Liver (tissue), 7 donors: ENCODE measurements at regions not wholly inside any gene's neighbourhood (a gene's known extent, or its start where the extent isn't known, plus 50 kb on each side); places are given as distances from the start of the nearest gene placed in this dataset.

Experiments used
- DNase-seq: peaks from one replicate; pipeline ENCODE4 v3.0.0-alpha.2; 2017; ENCODE audit warnings: low spot score
- H3K27ac ChIP-seq, 2 donors: one replicate each; pipeline ENCODE4 v1.7.0; 2013; ENCODE audit warnings: inconsistent platforms in 2 of 2, low read length in 2 of 2, control low read depth in 1 of 2, low read depth in 1 of 2, mild to moderate bottlenecking in 1 of 2
- H3K27me3 ChIP-seq, 4 donors: one replicate each; pipeline versions ENCODE4 v1.6.1 to v1.7.0; 2013; ENCODE audit warnings: low read length in 3 of 4, inconsistent platforms in 1 of 4, mild to moderate bottlenecking in 1 of 4, moderate library complexity in 1 of 4; ENCODE audit not compliant: control insufficient read depth in 4 of 4, insufficient read depth in 4 of 4
- H3K36me3 ChIP-seq, 4 donors: one replicate each; pipeline versions ENCODE4 v1.6.1 to v1.7.0; 2013; ENCODE audit warnings: low read length in 3 of 4, mild to moderate bottlenecking in 3 of 4, low read depth in 1 of 4, moderate library complexity in 1 of 4; ENCODE audit not compliant: control insufficient read depth in 4 of 4, insufficient read depth in 3 of 4
- H3K4me1 ChIP-seq, 4 donors: one replicate each; pipeline versions ENCODE4 v1.6.1 to v1.7.0; 2013; ENCODE audit warnings: low read length in 3 of 4, mild to moderate bottlenecking in 3 of 4, moderate library complexity in 1 of 4; ENCODE audit not compliant: control insufficient read depth in 4 of 4, insufficient read depth in 4 of 4
- H3K4me3 ChIP-seq, 3 donors: one replicate each; pipeline versions ENCODE4 v1.6.1 to v1.7.0; 2013; ENCODE audit warnings: low read length in 3 of 3, control low read depth in 1 of 3, low read depth in 1 of 3, mild to moderate bottlenecking in 1 of 3
- H3K9ac ChIP-seq, 2 donors: one replicate each; pipeline ENCODE4 v1.7.0; 2013; ENCODE audit warnings: low read length in 2 of 2, mild to moderate bottlenecking in 2 of 2, moderate library complexity in 2 of 2, control low read depth in 1 of 2, low read depth in 1 of 2
- H3K9me3 ChIP-seq, 4 donors: one replicate each; pipeline versions ENCODE4 v1.6.1 to v1.7.0; 2013; ENCODE audit warnings: low read length in 3 of 4; ENCODE audit not compliant: control insufficient read depth in 4 of 4
- EGR1 ChIP-seq, 2 donors: IDR thresholded peaks; 2 replicates each; pipeline ENCODE4 v1.6.1; 2016 to 2018; ENCODE audit warnings: antibody characterized with exemption in 2 of 2, low read depth in 2 of 2
- FOXA1 ChIP-seq: IDR thresholded peaks from 2 replicates; pipeline ENCODE4 v1.6.1; 2016; ENCODE audit warnings: antibody characterized with exemption
- GABPA ChIP-seq, 2 donors: IDR thresholded peaks in 1 of 2; conservative IDR thresholded peaks in 1 of 2; 2 replicates each; pipeline ENCODE4 v1.6.1; 2016; ENCODE audit warnings: antibody characterized with exemption in 2 of 2, mild to moderate bottlenecking in 1 of 2, moderate library complexity in 1 of 2
- HNF4A ChIP-seq, 2 donors: conservative IDR thresholded peaks; 2 replicates each; pipeline ENCODE4 v1.6.1; 2016; ENCODE audit warnings: antibody characterized with exemption in 2 of 2, mild to moderate bottlenecking in 2 of 2
- JUND ChIP-seq, 2 donors: IDR thresholded peaks; 2 replicates each; pipeline ENCODE4 v1.6.1; 2016; ENCODE audit warnings: antibody characterized with exemption in 2 of 2
- NR2F2 ChIP-seq: IDR thresholded peaks from 2 replicates; pipeline ENCODE4 v1.6.1; 2016; ENCODE audit warnings: antibody characterized with exemption
- RXRA ChIP-seq, 2 donors: IDR thresholded peaks; 2 replicates each; pipeline ENCODE4 v1.6.1; 2017 to 2018; ENCODE audit warnings: antibody characterized with exemption in 2 of 2, mild to moderate bottlenecking in 1 of 2
- SP1 ChIP-seq: IDR thresholded peaks from 2 replicates; pipeline ENCODE4 v1.6.1; 2018; ENCODE audit warnings: antibody characterized with exemption, mild to moderate bottlenecking
- TAF1 ChIP-seq: conservative IDR thresholded peaks from 2 replicates; pipeline ENCODE4 v1.6.1; 2016; ENCODE audit warnings: antibody characterized with exemption, mild to moderate bottlenecking
- WGBS: extraction: QIAGEN DNeasy Blood & Tissue Kit; methylation state at CpG from one replicate; pipeline ENCODE4 v1.1.7; 2013; 5-methylcytosine and 5-hydroxymethylcytosine counted together
- TF ChIP-seq, protein P1 (sequence below): IDR thresholded peaks from 2 replicates; pipeline ENCODE4 v1.6.1; 2016; ENCODE audit warnings: antibody characterized with exemption, mild to moderate bottlenecking
- TF ChIP-seq, protein P2 (sequence below): IDR thresholded peaks from 2 replicates; pipeline ENCODE4 v1.6.1; 2016; ENCODE audit warnings: antibody characterized with exemption
- TF ChIP-seq, protein P3 (sequence below): IDR thresholded peaks from 2 replicates; pipeline ENCODE4 v1.6.1; 2016; ENCODE audit warnings: antibody characterized with exemption
- TF ChIP-seq, protein P4 (sequence below): IDR thresholded peaks from 2 replicates; pipeline ENCODE4 v1.6.1; 2016; ENCODE audit warnings: antibody characterized with exemption
- donor health status: healthy.
- donor health status: healthy.
- donor health status: healthy.
- donor health status: healthy.

DNA sequence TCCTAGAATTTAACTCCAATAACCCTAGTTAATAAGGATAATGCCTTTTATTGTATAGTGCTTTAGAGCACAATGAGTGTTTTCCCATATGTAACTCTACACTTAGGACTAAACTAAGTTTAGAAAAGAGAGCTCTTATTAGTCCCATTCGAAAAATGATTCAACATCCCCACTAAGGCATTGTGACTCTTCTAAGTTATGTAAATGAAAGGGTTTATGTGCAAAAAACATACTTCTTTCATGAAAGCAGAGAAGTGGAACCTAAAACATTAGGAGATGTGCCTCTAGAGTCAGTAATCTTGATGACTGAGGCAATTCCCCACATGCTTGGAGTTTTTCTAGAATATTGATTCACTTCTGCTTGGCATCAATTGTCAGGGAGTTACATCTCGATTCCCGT lies 344.1 kb upstream of the ZNF717 start:
- WGBS, result 88% methylated on average over 3 of the region's 3 CpGs
- Histone ChIP-seq H3K9ac (no peak overlapping the region), H3K9me3 (no peaks in the 10 kb centered on the region), H3K36me3 (no peaks in the 10 kb centered on the region), H3K4me1 (peaks cover 0 to 16% (median 8%) of the 10 kb centered on the region in 4 donors), H3K4me3 (no peak overlapping the region), H3K27ac (no peak overlapping the region), H3K27me3 (no peaks in the 10 kb centered on the region)
- DNase-seq, result no peak
- TF ChIP-seq, protein P1, sequence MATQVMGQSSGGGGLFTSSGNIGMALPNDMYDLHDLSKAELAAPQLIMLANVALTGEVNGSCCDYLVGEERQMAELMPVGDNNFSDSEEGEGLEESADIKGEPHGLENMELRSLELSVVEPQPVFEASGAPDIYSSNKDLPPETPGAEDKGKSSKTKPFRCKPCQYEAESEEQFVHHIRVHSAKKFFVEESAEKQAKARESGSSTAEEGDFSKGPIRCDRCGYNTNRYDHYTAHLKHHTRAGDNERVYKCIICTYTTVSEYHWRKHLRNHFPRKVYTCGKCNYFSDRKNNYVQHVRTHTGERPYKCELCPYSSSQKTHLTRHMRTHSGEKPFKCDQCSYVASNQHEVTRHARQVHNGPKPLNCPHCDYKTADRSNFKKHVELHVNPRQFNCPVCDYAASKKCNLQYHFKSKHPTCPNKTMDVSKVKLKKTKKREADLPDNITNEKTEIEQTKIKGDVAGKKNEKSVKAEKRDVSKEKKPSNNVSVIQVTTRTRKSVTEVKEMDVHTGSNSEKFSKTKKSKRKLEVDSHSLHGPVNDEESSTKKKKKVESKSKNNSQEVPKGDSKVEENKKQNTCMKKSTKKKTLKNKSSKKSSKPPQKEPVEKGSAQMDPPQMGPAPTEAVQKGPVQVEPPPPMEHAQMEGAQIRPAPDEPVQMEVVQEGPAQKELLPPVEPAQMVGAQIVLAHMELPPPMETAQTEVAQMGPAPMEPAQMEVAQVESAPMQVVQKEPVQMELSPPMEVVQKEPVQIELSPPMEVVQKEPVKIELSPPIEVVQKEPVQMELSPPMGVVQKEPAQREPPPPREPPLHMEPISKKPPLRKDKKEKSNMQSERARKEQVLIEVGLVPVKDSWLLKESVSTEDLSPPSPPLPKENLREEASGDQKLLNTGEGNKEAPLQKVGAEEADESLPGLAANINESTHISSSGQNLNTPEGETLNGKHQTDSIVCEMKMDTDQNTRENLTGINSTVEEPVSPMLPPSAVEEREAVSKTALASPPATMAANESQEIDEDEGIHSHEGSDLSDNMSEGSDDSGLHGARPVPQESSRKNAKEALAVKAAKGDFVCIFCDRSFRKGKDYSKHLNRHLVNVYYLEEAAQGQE, result no peak
- no peak for TF ChIP-seq JUND (IDR thresholded peaks at IDR 0.05)
- TF ChIP-seq, protein P2, sequence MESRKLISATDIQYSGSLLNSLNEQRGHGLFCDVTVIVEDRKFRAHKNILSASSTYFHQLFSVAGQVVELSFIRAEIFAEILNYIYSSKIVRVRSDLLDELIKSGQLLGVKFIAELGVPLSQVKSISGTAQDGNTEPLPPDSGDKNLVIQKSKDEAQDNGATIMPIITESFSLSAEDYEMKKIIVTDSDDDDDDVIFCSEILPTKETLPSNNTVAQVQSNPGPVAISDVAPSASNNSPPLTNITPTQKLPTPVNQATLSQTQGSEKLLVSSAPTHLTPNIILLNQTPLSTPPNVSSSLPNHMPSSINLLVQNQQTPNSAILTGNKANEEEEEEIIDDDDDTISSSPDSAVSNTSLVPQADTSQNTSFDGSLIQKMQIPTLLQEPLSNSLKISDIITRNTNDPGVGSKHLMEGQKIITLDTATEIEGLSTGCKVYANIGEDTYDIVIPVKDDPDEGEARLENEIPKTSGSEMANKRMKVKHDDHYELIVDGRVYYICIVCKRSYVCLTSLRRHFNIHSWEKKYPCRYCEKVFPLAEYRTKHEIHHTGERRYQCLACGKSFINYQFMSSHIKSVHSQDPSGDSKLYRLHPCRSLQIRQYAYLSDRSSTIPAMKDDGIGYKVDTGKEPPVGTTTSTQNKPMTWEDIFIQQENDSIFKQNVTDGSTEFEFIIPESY, result no peak
- TF ChIP-seq FOXA1, result no peak
- TF ChIP-seq EGR1 (IDR thresholded peaks at IDR 0.05; ENCODE audit: low read depth in 2 of 2), result no peak
- no peak for TF ChIP-seq RXRA (IDR thresholded peaks at IDR 0.05)
- no peak for TF ChIP-seq NR2F2
- TF ChIP-seq, protein P3, sequence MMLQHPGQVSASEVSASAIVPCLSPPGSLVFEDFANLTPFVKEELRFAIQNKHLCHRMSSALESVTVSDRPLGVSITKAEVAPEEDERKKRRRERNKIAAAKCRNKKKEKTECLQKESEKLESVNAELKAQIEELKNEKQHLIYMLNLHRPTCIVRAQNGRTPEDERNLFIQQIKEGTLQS, result no peak
- TF ChIP-seq SP1, result no peak

DNA sequence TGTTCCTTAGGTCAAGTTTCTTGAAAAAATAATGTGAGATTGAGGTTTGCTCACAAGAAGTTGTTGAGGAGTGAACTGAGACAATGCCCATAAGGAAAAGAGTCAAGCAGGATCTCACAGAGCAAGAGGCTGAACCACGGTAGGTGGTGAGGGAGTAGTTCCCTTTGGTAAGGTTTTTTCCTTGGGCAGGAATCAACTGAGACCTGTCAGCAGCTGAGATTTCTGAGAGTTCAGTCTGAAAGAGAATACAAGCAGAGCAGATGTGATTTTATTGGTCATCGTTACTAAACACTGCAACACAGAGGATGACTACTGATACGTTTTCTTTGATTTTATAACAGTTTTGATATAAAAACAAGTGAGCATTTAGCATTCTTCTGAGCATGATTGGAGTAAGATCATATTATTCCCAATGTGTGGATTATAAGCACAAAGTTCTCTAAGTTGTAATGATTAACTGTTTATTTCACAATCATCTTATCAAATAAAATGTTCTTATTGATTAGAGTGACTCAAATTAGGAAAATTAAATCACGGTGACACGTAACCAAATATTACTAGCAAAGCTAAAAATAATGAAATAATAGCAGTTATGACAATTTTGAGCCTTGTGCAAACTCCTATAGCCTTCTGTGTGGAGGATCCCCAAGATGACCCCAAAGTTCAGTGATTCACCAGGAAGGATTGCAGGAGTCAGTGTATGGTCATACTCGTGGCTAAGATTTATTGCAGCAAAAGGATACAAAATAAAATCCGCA lies 346.2 kb upstream of the ZNF717 start:
- H3K9ac ChIP-seq, result no peak overlapping the region
- H3K27ac ChIP-seq, result peak overlapping the region in 1 of 2 donors; percentile 46
- 35% methylated on average over 7 of the region's 7 CpGs for WGBS
- H3K36me3 ChIP-seq, result no peaks in the 10 kb centered on the region
- peak in 1 of 2 donors; percentile 18 for TF ChIP-seq EGR1 (IDR thresholded peaks at IDR 0.05; ENCODE audit: low read depth in 2 of 2)
- TF ChIP-seq SP1, result peak; percentile 47
- TF ChIP-seq, protein P4, sequence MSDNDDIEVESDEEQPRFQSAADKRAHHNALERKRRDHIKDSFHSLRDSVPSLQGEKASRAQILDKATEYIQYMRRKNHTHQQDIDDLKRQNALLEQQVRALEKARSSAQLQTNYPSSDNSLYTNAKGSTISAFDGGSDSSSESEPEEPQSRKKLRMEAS, result no peak
- TF ChIP-seq RXRA (IDR thresholded peaks at IDR 0.05), result peak in 1 of 2 donors; percentile 38
- no peak for TF ChIP-seq NR2F2
- TF ChIP-seq GABPA (IDR thresholded peaks at IDR 0.05 in 1 of 2, conservative IDR thresholded peaks at IDR 0.05 in 1 of 2), result no peak
- TF ChIP-seq TAF1, result no peak
- TF ChIP-seq HNF4A (conservative IDR thresholded peaks at IDR 0.05), result peak; percentile 46 to 66
- TF ChIP-seq, protein P2, result peak; percentile 20
- TF ChIP-seq JUND (IDR thresholded peaks at IDR 0.05), result peak; percentile 52 to 64
- no peaks in the 10 kb centered on the region for H3K27me3 ChIP-seq
- DNase-seq, result no peak
- no peak overlapping the region for H3K4me3 ChIP-seq
- H3K4me1 ChIP-seq, result peaks cover 0 to 16% (median 6%) of the 10 kb centered on the region in 4 donors
- no peaks in the 10 kb centered on the region for H3K9me3 ChIP-seq
